CD14-positive monocyte (primary cell): ENCODE measurements at regions not wholly inside any gene's neighbourhood (a gene's known extent, or its start where the extent isn't known, plus 50 kb on each side); places are given as distances from the start of the nearest gene placed in this dataset.

Experiments
- DNase-seq, 3 donors: peaks; one replicate each; pipeline ENCODE4 v3.0.0-alpha.2; 2011 to 2022
- H2AFZ ChIP-seq: 2 replicates; pipeline ENCODE4 v1.6.0; 2012; ENCODE audit warnings: mild to moderate bottlenecking, low read depth, low read length, inconsistent platforms; ENCODE audit not compliant: insufficient read depth, poor library complexity, severe bottlenecking
- H3K27ac ChIP-seq, 2 donors: 1 replicate in 1 of 2; 2 replicates in 1 of 2; pipeline ENCODE4 v1.5.1; 2012 to 2013; ENCODE audit warnings: low read length in 2 of 2, control low read depth in 1 of 2, inconsistent platforms in 1 of 2, low read depth in 1 of 2, mild to moderate bottlenecking in 1 of 2
- H3K27me3 ChIP-seq, 2 donors: one replicate each; pipeline versions ENCODE4 v1.6.0 to v1.6.1; 2011 to 2013; ENCODE audit warnings: low read length in 2 of 2; ENCODE audit not compliant: control insufficient read depth in 2 of 2, insufficient read depth in 2 of 2
- H3K36me3 ChIP-seq, 2 donors: replicated peaks in 1 of 2; 1 replicate in 1 of 2; 2 replicates in 1 of 2; pipeline versions ENCODE4 v1.5.1 to v1.6.1; 2012 to 2013; ENCODE audit warnings: low read length in 2 of 2, control low read depth in 1 of 2, inconsistent platforms in 1 of 2, mild to moderate bottlenecking in 1 of 2; ENCODE audit not compliant: insufficient read depth in 2 of 2, control insufficient read depth in 1 of 2
- H3K4me1 ChIP-seq, 2 donors: 1 replicate in 1 of 2; 2 replicates in 1 of 2; pipeline versions ENCODE4 v1.5.1 to v1.6.1; 2012 to 2013; ENCODE audit warnings: low read length in 2 of 2, control low read depth in 1 of 2, inconsistent platforms in 1 of 2, mild to moderate bottlenecking in 1 of 2, moderate library complexity in 1 of 2; ENCODE audit not compliant: insufficient read depth in 2 of 2, control insufficient read depth in 1 of 2
- H3K4me2 ChIP-seq: replicated peaks from 2 replicates; pipeline ENCODE3; 2012; ENCODE audit warnings: low read length, moderate library complexity, mild to moderate bottlenecking; ENCODE audit not compliant: poor library complexity, severe bottlenecking; ENCODE audit errors: extremely low read depth
- H3K4me3 ChIP-seq, 3 experiments: fragments of 200-600 bp in 1 of 3; sonication (generic) in 1 of 3; replicated peaks in 1 of 3; 1 replicate in 2 of 3; 2 replicates in 1 of 3; pipeline ENCODE4 v1.5.1; 2011 to 2013; ENCODE audit warnings: low read length in 3 of 3, mild to moderate bottlenecking in 3 of 3, control low read depth in 2 of 3, low read depth in 2 of 3, inconsistent platforms in 1 of 3, moderate library complexity in 1 of 3
- H3K79me2 ChIP-seq: 2 replicates; pipeline ENCODE4 v1.6.0; 2012; ENCODE audit warnings: mild to moderate bottlenecking, control low read depth, inconsistent platforms, low read length, moderate library complexity; ENCODE audit not compliant: insufficient read depth
- H3K9ac ChIP-seq: 2 replicates; pipeline ENCODE4 v1.6.0; 2017; ENCODE audit warnings: low read length, mild to moderate bottlenecking; ENCODE audit not compliant: insufficient read depth, poor library complexity, severe bottlenecking
- H3K9me3 ChIP-seq, 2 donors: replicated peaks in 1 of 2; 1 replicate in 1 of 2; 2 replicates in 1 of 2; pipeline versions ENCODE4 v1.5.1 to v1.6.1; 2012 to 2013; ENCODE audit warnings: low read length in 2 of 2, control low read depth in 1 of 2; ENCODE audit not compliant: control insufficient read depth in 1 of 2, insufficient read depth in 1 of 2
- H4K20me1 ChIP-seq: 2 replicates; pipeline ENCODE4 v1.6.0; 2012; ENCODE audit warnings: mild to moderate bottlenecking, low read length, control low read depth, moderate library complexity; ENCODE audit not compliant: insufficient read depth
- H3K27ac Mint-ChIP-seq, 7 donors: one replicate each; pipeline ENCODE4 v1.8.0; 2020; ENCODE audit warnings: mild to moderate bottlenecking in 7 of 7, mixed read lengths in 7 of 7, moderate library complexity in 6 of 7, inconsistent platforms in 2 of 7
- H3K27me3 Mint-ChIP-seq, 3 donors: one replicate each; pipeline ENCODE4 v1.8.0; 2021 to 2022; ENCODE audit warnings: low read depth in 3 of 3, mild to moderate bottlenecking in 3 of 3, mixed read lengths in 3 of 3, moderate library complexity in 3 of 3, inconsistent platforms in 1 of 3
- H3K36me3 Mint-ChIP-seq, 2 donors: one replicate each; pipeline ENCODE4 v1.8.0; 2020; ENCODE audit warnings: mixed read lengths in 2 of 2, inconsistent platforms in 1 of 2, mild to moderate bottlenecking in 1 of 2
- H3K4me1 Mint-ChIP-seq: one replicate; pipeline ENCODE4 v1.8.0; 2020; ENCODE audit warnings: mild to moderate bottlenecking, mixed read lengths
- H3K4me3 Mint-ChIP-seq, 2 donors: one replicate each; pipeline ENCODE4 v1.8.0; 2020; ENCODE audit warnings: mild to moderate bottlenecking in 2 of 2, mixed read lengths in 2 of 2, moderate library complexity in 1 of 2
- H3K9me3 Mint-ChIP-seq, 7 donors: one replicate each; pipeline ENCODE4 v1.8.0; 2020 to 2022; ENCODE audit warnings: mixed read lengths in 7 of 7, mild to moderate bottlenecking in 6 of 7, moderate library complexity in 6 of 7, inconsistent platforms in 2 of 7
- WGBS: methylation state at CpG from one replicate; pipeline ENCODE4 v1.1.5; 2013; ENCODE audit warnings: missing lambda C conversion rate; ENCODE audit not compliant: insufficient coverage; 5-methylcytosine and 5-hydroxymethylcytosine counted together
- intact Hi-C, 2 donors: fragments of 100-400 bp; cut with micrococcal nuclease; formaldehyde crosslinking; loops; one replicate each; pipeline versions ENCODE4 v1.15.0 to v1.15.1; 2023
- TF ChIP-seq, protein P1 (sequence below): fragments of 200-600 bp; IDR thresholded peaks from one replicate; pipeline ENCODE4 v1.8.0; 2022; ENCODE audit warnings: antibody characterized with exemption, mild to moderate bottlenecking

DNA sequence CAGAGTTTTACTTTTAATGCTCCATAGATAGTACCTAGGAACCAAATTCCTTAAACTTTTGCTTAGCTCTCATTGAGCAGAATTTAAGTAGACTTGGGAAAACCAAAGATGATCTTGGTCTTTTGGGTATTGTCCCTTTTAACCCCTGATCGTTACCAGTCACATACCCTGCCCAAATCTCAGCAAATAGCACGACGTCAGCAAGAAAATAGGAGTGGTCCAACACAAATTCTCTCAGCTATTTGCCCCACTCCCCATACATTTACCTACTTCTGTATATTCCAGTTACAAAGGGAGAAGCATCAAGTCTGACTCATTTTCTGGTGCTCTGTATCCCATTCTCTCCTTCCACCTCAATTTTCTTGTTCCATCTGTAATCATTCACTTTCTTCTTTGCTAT lies 387.3 kb downstream of the CCDC85A start:
- TF ChIP-seq, protein P1, sequence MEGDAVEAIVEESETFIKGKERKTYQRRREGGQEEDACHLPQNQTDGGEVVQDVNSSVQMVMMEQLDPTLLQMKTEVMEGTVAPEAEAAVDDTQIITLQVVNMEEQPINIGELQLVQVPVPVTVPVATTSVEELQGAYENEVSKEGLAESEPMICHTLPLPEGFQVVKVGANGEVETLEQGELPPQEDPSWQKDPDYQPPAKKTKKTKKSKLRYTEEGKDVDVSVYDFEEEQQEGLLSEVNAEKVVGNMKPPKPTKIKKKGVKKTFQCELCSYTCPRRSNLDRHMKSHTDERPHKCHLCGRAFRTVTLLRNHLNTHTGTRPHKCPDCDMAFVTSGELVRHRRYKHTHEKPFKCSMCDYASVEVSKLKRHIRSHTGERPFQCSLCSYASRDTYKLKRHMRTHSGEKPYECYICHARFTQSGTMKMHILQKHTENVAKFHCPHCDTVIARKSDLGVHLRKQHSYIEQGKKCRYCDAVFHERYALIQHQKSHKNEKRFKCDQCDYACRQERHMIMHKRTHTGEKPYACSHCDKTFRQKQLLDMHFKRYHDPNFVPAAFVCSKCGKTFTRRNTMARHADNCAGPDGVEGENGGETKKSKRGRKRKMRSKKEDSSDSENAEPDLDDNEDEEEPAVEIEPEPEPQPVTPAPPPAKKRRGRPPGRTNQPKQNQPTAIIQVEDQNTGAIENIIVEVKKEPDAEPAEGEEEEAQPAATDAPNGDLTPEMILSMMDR, result no peak
- no peaks in the 10 kb centered on the region for H3K36me3 Mint-ChIP-seq
- H3K4me1 Mint-ChIP-seq, result no peaks in the 10 kb centered on the region
- H3K27ac Mint-ChIP-seq, result no peak overlapping the region
- Histone ChIP-seq H3K4me3 (no peak overlapping the region), H3K36me3 (no peaks in the 10 kb centered on the region), H3K27me3 (no peaks in the 10 kb centered on the region), H4K20me1 (no peaks in the 10 kb centered on the region), H3K4me2 (no peak overlapping the region), H3K27ac (no peak overlapping the region), H3K79me2 (no peaks in the 10 kb centered on the region), H2AFZ (no peak overlapping the region), H3K4me1 (no peaks in the 10 kb centered on the region), H3K9me3 (peaks cover 0 to 3% of the 10 kb centered on the region in 2 donors), H3K9ac (no peak overlapping the region)
- intact Hi-C loops, result no loop called here
- no peak for DNase-seq
- no peaks in the 10 kb centered on the region for H3K27me3 Mint-ChIP-seq
- WGBS, result 80% methylated on average over 3 of the region's 3 CpGs
- H3K9me3 Mint-ChIP-seq, result peaks cover 0 to 6% (median 2%) of the 10 kb centered on the region in 7 donors
- no peak overlapping the region for H3K4me3 Mint-ChIP-seq

DNA sequence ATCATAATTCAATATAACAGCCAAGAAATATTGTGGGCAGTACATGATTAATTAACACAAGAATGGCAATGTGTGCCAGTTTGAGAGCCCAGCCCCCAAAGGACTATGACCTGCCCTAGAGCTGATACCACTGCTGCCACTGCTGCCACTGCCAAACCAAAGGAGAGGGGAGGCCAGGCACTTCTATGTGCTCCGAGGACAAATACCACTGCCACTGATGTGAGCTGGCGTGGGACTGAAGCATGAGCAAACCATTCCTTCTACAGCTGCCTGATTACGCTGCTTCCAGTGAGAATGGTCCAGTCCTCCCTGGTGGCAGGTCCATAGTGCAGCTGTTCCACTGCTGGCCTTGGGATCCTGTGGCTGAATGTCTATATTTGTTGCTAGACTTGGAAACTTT lies 392.2 kb downstream of the CCDC85A start:
- Histone ChIP-seq H3K4me3 (no peak overlapping the region), H3K27ac (no peak overlapping the region), H3K4me1 (no peaks in the 10 kb centered on the region), H3K9me3 (peaks cover 8 to 9% of the 10 kb centered on the region in 2 donors), H3K4me2 (no peak overlapping the region), H3K79me2 (no peaks in the 10 kb centered on the region), H2AFZ (no peak overlapping the region), H4K20me1 (no peaks in the 10 kb centered on the region), H3K9ac (no peak overlapping the region), H3K27me3 (no peaks in the 10 kb centered on the region), H3K36me3 (no peaks in the 10 kb centered on the region)
- Mint-ChIP-seq H3K36me3 (no peaks in the 10 kb centered on the region), H3K4me3 (no peak overlapping the region), H3K4me1 (no peaks in the 10 kb centered on the region), H3K27ac (no peak overlapping the region), H3K27me3 (peaks cover 0 to 1% (median 0%) of the 10 kb centered on the region in 3 donors), H3K9me3 (peaks cover 0 to 11% (median 6%) of the 10 kb centered on the region in 7 donors)
- 50% methylated on average over 2 of the region's 3 CpGs for WGBS
- TF ChIP-seq, protein P1, result no peak
- no peak for DNase-seq
- intact Hi-C loops, result no loop called here
